ENCODE measurements at regions not wholly inside any gene's neighbourhood (a gene's known extent, or its start where the extent isn't known, plus 50 kb on each side); places are given as distances from the start of the nearest gene placed in this dataset.

GRCh38 chr2:7994397-7994951 is 687.4 kb upstream of the ID2 start:
- Histone ChIP-seq H3K27me3 (replicated peaks; ENCODE audit: insufficient read depth) (no peaks in the 10 kb centered on the region), H3K36me3 (ENCODE audit: low read depth) (no peaks in the 10 kb centered on the region), H4K20me1 (ENCODE audit: insufficient read depth) (no peaks in the 10 kb centered on the region), H3K9ac (no peak overlapping the region), H3K79me2 (ENCODE audit: insufficient read depth) (no peaks in the 10 kb centered on the region), H3K4me2 (ENCODE audit: unreplicated experiment) (no peak overlapping the region), H2AFZ (no peak overlapping the region), H3F3A (ENCODE audit: insufficient read depth) (no peaks in the 10 kb centered on the region), H3K9me3 (ENCODE audit: low read depth) (no peaks in the 10 kb centered on the region), H3K27ac (no peak overlapping the region), H3K9me2 (ENCODE audit: insufficient read depth) (no peaks in the 10 kb centered on the region), H3K4me1 (ENCODE audit: insufficient read depth) (peaks cover 6% of the 10 kb centered on the region; the same call in 1 of the 2 replicates), H3K4me3 (no peak overlapping the region)
- no peak for DNase-seq
- WGBS, 2 experiments (ENCODE audit: low coverage in 1 of 2, low lambda C conversion rate in 2 of 2, missing lambda C conversion rate in 2 of 2), result 85 to 91% methylated on average over 6 of the region's 6 CpGs
- TF ChIP-seq EZH2phosphoT487 (IDR thresholded peaks at IDR 0.05; ENCODE audit: insufficient read depth, low read depth) (no peak), EZH2 (IDR thresholded peaks at IDR 0.05; ENCODE audit: insufficient read depth, poor library complexity, severe bottlenecking) (no peak)
- in situ Hi-C loops (cut with MboI), result no loop called here

GRCh38 chr2:7997279-7997678 is 684.6 kb upstream of the ID2 start:
- peaks cover 6% of the 10 kb centered on the region; the same call in 1 of the 2 replicates for H3K4me1 ChIP-seq (ENCODE audit: insufficient read depth)
- H3K9ac ChIP-seq, result no peak overlapping the region
- no peaks in the 10 kb centered on the region for H3K27me3 ChIP-seq (replicated peaks; ENCODE audit: insufficient read depth)
- H3K4me3 ChIP-seq, result no peak overlapping the region
- H3K27ac ChIP-seq, result no peak overlapping the region
- H3K36me3 ChIP-seq (ENCODE audit: low read depth), result no peaks in the 10 kb centered on the region
- TF ChIP-seq EZH2 (IDR thresholded peaks at IDR 0.05; ENCODE audit: insufficient read depth, poor library complexity, severe bottlenecking) (no peak), EZH2phosphoT487 (IDR thresholded peaks at IDR 0.05; ENCODE audit: insufficient read depth, low read depth) (no peak)
- H3F3A ChIP-seq (ENCODE audit: insufficient read depth), result no peaks in the 10 kb centered on the region
- no peak for DNase-seq
- H3K4me2 ChIP-seq (ENCODE audit: unreplicated experiment), result no peak overlapping the region
- H3K9me3 ChIP-seq (ENCODE audit: low read depth), result no peaks in the 10 kb centered on the region
- H3K9me2 ChIP-seq (ENCODE audit: insufficient read depth), result no peaks in the 10 kb centered on the region
- no peak overlapping the region for H2AFZ ChIP-seq
- H3K79me2 ChIP-seq (ENCODE audit: insufficient read depth), result no peaks in the 10 kb centered on the region
- no peaks in the 10 kb centered on the region for H4K20me1 ChIP-seq (ENCODE audit: insufficient read depth)
- 94 to 97% methylated on average over 2 of the region's 2 CpGs for WGBS, 2 experiments (ENCODE audit: low coverage in 1 of 2, low lambda C conversion rate in 2 of 2, missing lambda C conversion rate in 2 of 2)
- in situ Hi-C loops (cut with MboI), result no loop called here

GRCh38 chr2:7999683-8000476 is 682.0 kb upstream of the ID2 start:
- DNase-seq, result peak; percentile 70
- in situ Hi-C loops (cut with MboI), result loop anchor here (25.0 kb wide), 1 partner anchor 687 kb away; the partner anchor contains the start of gene ID2
- WGBS, 2 experiments (ENCODE audit: low coverage in 1 of 2, low lambda C conversion rate in 2 of 2, missing lambda C conversion rate in 2 of 2), result 44 to 48% methylated on average over 11 of the region's 11 CpGs
- Histone ChIP-seq H3K9ac (no peak overlapping the region), H3K27me3 (replicated peaks; ENCODE audit: insufficient read depth) (no peaks in the 10 kb centered on the region), H3K4me3 (no peak overlapping the region), H3K79me2 (ENCODE audit: insufficient read depth) (no peaks in the 10 kb centered on the region), H3K27ac (no peak overlapping the region), H3F3A (ENCODE audit: insufficient read depth) (peaks cover 19% of the 10 kb centered on the region), H3K9me2 (ENCODE audit: insufficient read depth) (no peaks in the 10 kb centered on the region), H3K9me3 (ENCODE audit: low read depth) (no peaks in the 10 kb centered on the region), H2AFZ (no peak overlapping the region), H3K36me3 (ENCODE audit: low read depth) (no peaks in the 10 kb centered on the region), H3K4me2 (ENCODE audit: unreplicated experiment) (no peak overlapping the region), H4K20me1 (ENCODE audit: insufficient read depth) (no peaks in the 10 kb centered on the region), H3K4me1 (ENCODE audit: insufficient read depth) (peaks cover 19% of the 10 kb centered on the region)
- no peak for TF ChIP-seq EZH2phosphoT487 (IDR thresholded peaks at IDR 0.05; ENCODE audit: insufficient read depth, low read depth)
- TF ChIP-seq EZH2 (IDR thresholded peaks at IDR 0.05; ENCODE audit: insufficient read depth, poor library complexity, severe bottlenecking), result no peak

- 97 to 100% methylated on average over 1 of the region's 1 CpG for WGBS, 2 experiments (ENCODE audit: low coverage in 1 of 2, low lambda C conversion rate in 2 of 2, missing lambda C conversion rate in 2 of 2)
- Histone ChIP-seq H3K27ac (no peak overlapping the region), H3K79me2 (ENCODE audit: insufficient read depth) (no peaks in the 10 kb centered on the region), H3K27me3 (replicated peaks; ENCODE audit: insufficient read depth) (no peaks in the 10 kb centered on the region), H3K9me2 (ENCODE audit: insufficient read depth) (no peaks in the 10 kb centered on the region), H2AFZ (no peak overlapping the region), H3K9ac (no peak overlapping the region), H3K4me1 (ENCODE audit: insufficient read depth) (peaks cover 22% of the 10 kb centered on the region), H4K20me1 (ENCODE audit: insufficient read depth) (no peaks in the 10 kb centered on the region), H3K36me3 (ENCODE audit: low read depth) (no peaks in the 10 kb centered on the region), H3K4me3 (no peak overlapping the region), H3K9me3 (ENCODE audit: low read depth) (no peaks in the 10 kb centered on the region), H3F3A (ENCODE audit: insufficient read depth) (peaks cover 21% of the 10 kb centered on the region), H3K4me2 (ENCODE audit: unreplicated experiment) (no peak overlapping the region)
- TF ChIP-seq EZH2 (IDR thresholded peaks at IDR 0.05; ENCODE audit: insufficient read depth, poor library complexity, severe bottlenecking) (no peak), EZH2phosphoT487 (IDR thresholded peaks at IDR 0.05; ENCODE audit: insufficient read depth, low read depth) (no peak)
- no peak for DNase-seq
- in situ Hi-C loops (cut with MboI), result loop anchor here (25.0 kb wide), 1 partner anchor 686 kb away; the partner anchor contains the start of gene ID2
Measured at GRCh38 chr2:8000870-8001269, 681.0 kb upstream of the ID2 start.

Measured in GM23248 (cell line).